Esophagus (tissue), 2 donors: ENCODE measurements at regions not wholly inside any gene's neighbourhood (a gene's known extent, or its start where the extent isn't known, plus 50 kb on each side); places are given as distances from the start of the nearest gene placed in this dataset.

Experiments used
- H3K27ac ChIP-seq, 2 donors: one replicate each; pipeline ENCODE4 v1.5.1; 2013; ENCODE audit warnings: low read depth in 2 of 2, mild to moderate bottlenecking in 2 of 2, inconsistent platforms in 1 of 2, low read length in 1 of 2, moderate library complexity in 1 of 2
- H3K27me3 ChIP-seq, 2 donors: one replicate each; pipeline ENCODE4 v1.6.1; 2013; ENCODE audit warnings: low read length in 2 of 2, control low read depth in 1 of 2, mild to moderate bottlenecking in 1 of 2; ENCODE audit not compliant: insufficient read depth in 2 of 2, control insufficient read depth in 1 of 2
- H3K36me3 ChIP-seq, 2 donors: one replicate each; pipeline ENCODE4 v1.6.1; 2013; ENCODE audit warnings: low read length in 1 of 2; ENCODE audit not compliant: control insufficient read depth in 2 of 2, insufficient read depth in 2 of 2
- H3K4me1 ChIP-seq, 2 donors: one replicate each; pipeline ENCODE4 v1.6.1; 2013; ENCODE audit warnings: low read length in 1 of 2; ENCODE audit not compliant: control insufficient read depth in 2 of 2, insufficient read depth in 2 of 2
- H3K4me3 ChIP-seq, 2 donors: one replicate each; pipeline ENCODE4 v1.5.1; 2013; ENCODE audit warnings: low read length in 2 of 2, mild to moderate bottlenecking in 2 of 2, low read depth in 1 of 2, moderate library complexity in 1 of 2
- H3K9me3 ChIP-seq, 2 donors: one replicate each; pipeline ENCODE4 v1.6.1; 2013; ENCODE audit warnings: mild to moderate bottlenecking in 2 of 2, low read depth in 1 of 2, low read length in 1 of 2, moderate library complexity in 1 of 2; ENCODE audit not compliant: control insufficient read depth in 2 of 2, insufficient read depth in 1 of 2
- WGBS, 2 donors: extraction: QIAGEN DNeasy Blood & Tissue Kit; methylation state at CpG; one replicate each; pipeline ENCODE4 v1.1.7; 2013; 5-methylcytosine and 5-hydroxymethylcytosine counted together
- donor health status: healthy with polysubstance abuse.
- donor health status: Bipolar disorder and iron deficiency.

GRCh38 chr2:143955401-143956065 lies 564.4 kb downstream of the ZEB2 start:
- 67 to 78% methylated on average over 2 of the region's 2 CpGs for WGBS, 2 donors

GRCh38 chr2:143954844-143955243 lies 565.1 kb downstream of the ZEB2 start:
- H3K27me3 ChIP-seq, result no peaks in the 10 kb centered on the region
- 90 to 92% methylated on average over 2 of the region's 2 CpGs for WGBS, 2 donors
- H3K4me3 ChIP-seq, result no peak overlapping the region
- H3K4me1 ChIP-seq, result no peaks in the 10 kb centered on the region
- no peaks in the 10 kb centered on the region for H3K36me3 ChIP-seq
- H3K9me3 ChIP-seq, result no peaks in the 10 kb centered on the region
- H3K27ac ChIP-seq, result no peak overlapping the region

More at GRCh38 chr2:143955401-143956065, 564.4 kb downstream of the ZEB2 start:
- H3K9me3 ChIP-seq, result no peaks in the 10 kb centered on the region
- no peaks in the 10 kb centered on the region for H3K27me3 ChIP-seq
- no peak overlapping the region for H3K4me3 ChIP-seq
- no peak overlapping the region for H3K27ac ChIP-seq
- no peaks in the 10 kb centered on the region for H3K36me3 ChIP-seq
- no peaks in the 10 kb centered on the region for H3K4me1 ChIP-seq

- Histone ChIP-seq H3K4me3 (no peak overlapping the region), H3K4me1 (no peaks in the 10 kb centered on the region), H3K36me3 (no peaks in the 10 kb centered on the region), H3K27ac (no peak overlapping the region), H3K9me3 (no peaks in the 10 kb centered on the region), H3K27me3 (no peaks in the 10 kb centered on the region)
- 62 to 70% methylated on average over 4 of the region's 4 CpGs for WGBS, 2 donors
These were observed 565.7 kb downstream of the ZEB2 start for GRCh38 chr2:143954186-143954585.

- no peaks in the 10 kb centered on the region for H3K36me3 ChIP-seq
- WGBS, 2 donors, result 65 to 72% methylated on average over 2 of the region's 2 CpGs
- H3K4me1 ChIP-seq, result no peaks in the 10 kb centered on the region
- no peaks in the 10 kb centered on the region for H3K27me3 ChIP-seq
- H3K4me3 ChIP-seq, result no peak overlapping the region
- no peak overlapping the region for H3K27ac ChIP-seq
- H3K9me3 ChIP-seq, result no peaks in the 10 kb centered on the region
These were observed 566.4 kb downstream of the ZEB2 start for GRCh38 chr2:143953451-143954030.

DNA sequence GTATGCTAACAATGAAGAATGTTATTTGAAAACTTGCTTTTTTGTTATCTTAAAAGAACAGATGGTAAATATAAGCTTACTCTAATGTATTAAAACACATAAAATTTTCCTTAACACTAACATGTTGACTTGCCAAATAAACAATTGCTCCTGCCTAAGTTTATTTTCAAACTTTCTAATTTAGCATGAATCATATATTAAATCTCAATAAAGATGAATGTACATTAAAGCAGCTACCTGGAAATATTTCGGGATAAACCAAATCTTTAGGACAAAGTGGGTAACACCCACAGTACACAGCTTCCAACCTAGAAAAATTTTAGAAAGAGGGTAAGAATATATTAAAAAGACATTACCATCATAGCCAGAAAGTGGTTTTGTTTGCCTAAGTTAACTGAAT lies 567.4 kb downstream of the ZEB2 start:
- H3K27ac ChIP-seq, result no peak overlapping the region
- no peaks in the 10 kb centered on the region for H3K36me3 ChIP-seq
- H3K4me3 ChIP-seq, result no peak overlapping the region
- no peaks in the 10 kb centered on the region for H3K9me3 ChIP-seq
- 84 to 88% methylated on average over 1 of the region's 1 CpG for WGBS, 2 donors
- H3K4me1 ChIP-seq, result no peaks in the 10 kb centered on the region
- H3K27me3 ChIP-seq, result no peaks in the 10 kb centered on the region

DNA sequence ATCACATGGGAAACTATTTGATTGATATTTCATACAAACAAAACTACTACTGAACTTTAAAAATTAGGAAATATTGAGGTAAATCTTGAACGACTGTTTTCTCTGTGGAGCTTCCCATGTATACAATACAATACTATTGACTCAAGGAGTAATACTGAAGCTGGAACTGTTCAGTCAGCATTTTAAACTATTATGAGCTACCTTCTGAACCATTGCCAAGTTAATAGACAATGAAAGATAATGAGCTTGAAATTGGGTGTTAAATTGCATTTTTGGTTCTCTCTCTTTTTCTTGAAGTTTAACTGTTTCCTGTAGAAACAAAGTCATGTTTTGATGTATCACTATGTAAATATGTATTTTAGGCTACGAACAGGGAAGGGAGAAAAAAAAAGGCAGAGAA lies 569.2 kb downstream of the ZEB2 start:
- no peak overlapping the region for H3K4me3 ChIP-seq
- no peaks in the 10 kb centered on the region for H3K4me1 ChIP-seq
- H3K27me3 ChIP-seq, result no peaks in the 10 kb centered on the region
- no peaks in the 10 kb centered on the region for H3K9me3 ChIP-seq
- 53% methylated on average over 2 of the region's 2 CpGs for WGBS, 2 donors
- H3K27ac ChIP-seq, result no peak overlapping the region
- H3K36me3 ChIP-seq, result peaks cover 0 to 3% of the 10 kb centered on the region in 2 donors

GRCh38 chr2:143949121-143949848 lies 570.6 kb downstream of the ZEB2 start:
- H3K36me3 ChIP-seq, result peaks cover 0 to 3% of the 10 kb centered on the region in 2 donors
- no peak overlapping the region for H3K4me3 ChIP-seq
- no peaks in the 10 kb centered on the region for H3K9me3 ChIP-seq
- no peaks in the 10 kb centered on the region for H3K27me3 ChIP-seq
- no peak overlapping the region for H3K27ac ChIP-seq
- H3K4me1 ChIP-seq, result no peaks in the 10 kb centered on the region
- 82 to 88% methylated on average over 3 of the region's 3 CpGs for WGBS, 2 donors

GRCh38 chr2:143948710-143949109 lies 571.2 kb downstream of the ZEB2 start:
- no peak overlapping the region for H3K4me3 ChIP-seq

GRCh38 chr2:143946436-143947391 lies 573.2 kb downstream of the ZEB2 start:
- Histone ChIP-seq H3K4me3 (no peak overlapping the region), H3K27me3 (no peaks in the 10 kb centered on the region), H3K36me3 (peaks cover 0 to 3% of the 10 kb centered on the region in 2 donors), H3K9me3 (no peaks in the 10 kb centered on the region), H3K27ac (no peak overlapping the region), H3K4me1 (no peaks in the 10 kb centered on the region)
- 96% methylated on average over 18 of the region's 18 CpGs for WGBS, 2 donors

More at GRCh38 chr2:143948710-143949109, 571.2 kb downstream of the ZEB2 start:
- peaks cover 0 to 3% of the 10 kb centered on the region in 2 donors for H3K36me3 ChIP-seq
- H3K9me3 ChIP-seq, result no peaks in the 10 kb centered on the region
- no peaks in the 10 kb centered on the region for H3K4me1 ChIP-seq
- H3K27ac ChIP-seq, result no peak overlapping the region
- H3K27me3 ChIP-seq, result no peaks in the 10 kb centered on the region
- 86% methylated on average over 2 of the region's 2 CpGs for WGBS, 2 donors
